Endothelial cell of umbilical vein (primary cell): ENCODE measurements at regions not wholly inside any gene's neighbourhood (a gene's known extent, or its start where the extent isn't known, plus 50 kb on each side); places are given as distances from the start of the nearest gene placed in this dataset.
"Not testable (repeated sequence)": the region's sequence is repeated elsewhere in the genome, so short reads cannot be mapped to it uniquely, and the experiment has no call there.

ENCODE experiments used
- BruUV-seq: library from RNA; stranded (reverse); fragments of 400-500 nt; replicated peaks from 2 replicates; lab custom pipeline; 2021; lab: Mats Ljungman, UMichigan
- CTCF ChIA-PET: fragments of 300-600, 350-600 bp; sonication (Branson Sonifier 250); formaldehyde crosslinking; loops from one replicate; lab custom pipeline; 2021; ENCODE audit warnings: antibody characterized with exemption, inconsistent platforms; lab: Charles Lee
- POLR2A ChIA-PET: fragments of 300-600, 350-600 bp; sonication (Branson Sonifier 250); formaldehyde crosslinking; loops from one replicate; lab custom pipeline; 2021; ENCODE audit warnings: antibody characterized with exemption, inconsistent platforms; lab: Charles Lee
- DNase-seq: peaks from one replicate; pipeline ENCODE4 v3.0.0-alpha.2; 2011; ENCODE audit warnings: low read depth, low spot score
- FAIRE-seq: peaks from 2 replicates; lab custom pipeline; 2011; peaks lifted over from hg19 to GRCh38; lab: Jason Lieb, UNC
- H2AFZ ChIP-seq: 2 replicates; pipeline ENCODE4 v1.6.0; 2012; ENCODE audit warnings: low read depth, low read length, control low read depth, inconsistent platforms
- H3K27ac ChIP-seq: 2 replicates; pipeline ENCODE4 v1.5.1; 2011; ENCODE audit warnings: low read depth, mild to moderate bottlenecking, control low read depth, low read length, moderate library complexity; ENCODE audit not compliant: insufficient read depth
- H3K27me3 ChIP-seq, 2 experiments: 2 replicates each; pipeline versions ENCODE4 v1.6.0 to v1.6.1; 2011; ENCODE audit warnings: low read length in 2 of 2, mixed read lengths in 1 of 2; ENCODE audit not compliant: control insufficient read depth in 2 of 2, insufficient read depth in 2 of 2
- H3K36me3 ChIP-seq, 2 experiments: 2 replicates in 1 of 2; 3 replicates in 1 of 2; pipeline ENCODE4 v1.5.1; 2011; ENCODE audit warnings: low read length in 2 of 2, mild to moderate bottlenecking in 1 of 2, moderate library complexity in 1 of 2; ENCODE audit not compliant: control insufficient read depth in 2 of 2, insufficient read depth in 2 of 2; ENCODE audit errors: extremely low read depth in 1 of 2
- H3K4me1 ChIP-seq: 3 replicates; pipeline ENCODE4 v1.5.1; 2011; ENCODE audit warnings: mild to moderate bottlenecking, low read length; ENCODE audit not compliant: control insufficient read depth, insufficient read depth; ENCODE audit errors: extremely low read depth
- H3K4me2 ChIP-seq: 2 replicates; pipeline ENCODE4 v1.6.1; 2011; ENCODE audit warnings: low read length, control low read depth, mixed read lengths; ENCODE audit not compliant: insufficient read depth
- H3K4me3 ChIP-seq, 3 experiments: fragments of 200-600 bp in 1 of 3; sonication (generic), shearing (Covaris generic) in 1 of 3; replicated peaks in 1 of 3; 2 replicates each; pipeline ENCODE4 v1.5.1; 2011 to 2016; ENCODE audit warnings: control low read depth in 3 of 3, low read length in 3 of 3, mild to moderate bottlenecking in 2 of 3, inconsistent platforms in 1 of 3, low read depth in 1 of 3, moderate library complexity in 1 of 3; ENCODE audit not compliant: insufficient read depth in 1 of 3
- H3K79me2 ChIP-seq: 2 replicates; pipeline ENCODE4 v1.6.0; 2012; ENCODE audit warnings: low read length, inconsistent platforms; ENCODE audit not compliant: control insufficient read depth, insufficient read depth
- H3K9ac ChIP-seq: replicated peaks from 2 replicates; pipeline ENCODE3; 2011; ENCODE audit warnings: low read length, control low read depth; ENCODE audit not compliant: insufficient read depth; ENCODE audit errors: extremely low read depth
- H3K9me1 ChIP-seq: replicated peaks from 3 replicates; pipeline ENCODE4 v1.6.0; 2011; ENCODE audit warnings: mild to moderate bottlenecking, low read length; ENCODE audit not compliant: control insufficient read depth, insufficient read depth; ENCODE audit errors: extremely low read depth
- H3K9me3 ChIP-seq: replicated peaks from 2 replicates; pipeline ENCODE4 v1.5.1; 2012; ENCODE audit warnings: low read length, inconsistent platforms; ENCODE audit not compliant: control insufficient read depth, insufficient read depth
- H4K20me1 ChIP-seq: replicated peaks from 2 replicates; pipeline ENCODE3; 2011; ENCODE audit warnings: mild to moderate bottlenecking, low read length; ENCODE audit not compliant: control insufficient read depth, insufficient read depth; ENCODE audit errors: extremely low read depth
- dilution Hi-C: fragments of 300-500 bp; cut with MboI; formaldehyde crosslinking; loops from one replicate; pipeline ENCODE4 v1.15.0; 2019; ENCODE audit warnings: low sequenced_read_pairs; ENCODE audit not compliant: extremely low pct_ligation_motif_present
- intact Hi-C: fragments of 100-400 bp; cut with micrococcal nuclease; formaldehyde crosslinking; loops from one replicate; pipeline ENCODE4 v1.10.0; 2022

- CTCF ChIA-PET, H3K4me1 ChIP-seq, H3K9me1 ChIP-seq, H3K4me2 ChIP-seq, FAIRE-seq, H3K9ac ChIP-seq, H3K4me3 ChIP-seq, POLR2A ChIA-PET, DNase-seq, H4K20me1 ChIP-seq, dilution Hi-C loops, H3K36me3 ChIP-seq, H3K79me2 ChIP-seq, BruUV-seq, intact Hi-C loops, H3K27ac ChIP-seq, H3K9me3 ChIP-seq, H2AFZ ChIP-seq: not testable (repeated sequence)
- H3K27me3 ChIP-seq, result peaks cover 3 to 11% of the 10 kb centered on the region in 2 experiments
Measured at GRCh38 chr11:3583476-3583875, 58.3 kb downstream of the ART5 start.

- POLR2A ChIA-PET, H3K9me3 ChIP-seq, H3K36me3 ChIP-seq, FAIRE-seq, H3K27ac ChIP-seq, DNase-seq, H3K4me1 ChIP-seq, H3K4me3 ChIP-seq, dilution Hi-C loops, H3K9ac ChIP-seq, H2AFZ ChIP-seq, H3K9me1 ChIP-seq, H4K20me1 ChIP-seq, BruUV-seq, H3K79me2 ChIP-seq, H3K4me2 ChIP-seq: not testable (repeated sequence)
- peaks cover 3 to 11% of the 10 kb centered on the region in 2 experiments for H3K27me3 ChIP-seq
- CTCF ChIA-PET, result interaction anchor here (0.7 to 2.1 kb wide), 2 partner anchors 11 to 29 kb away, joined by 3 to 6 read pairs; no protein-coding TSS in a partner anchor
- intact Hi-C loops, result loop anchor here (2.0 kb wide), 1 partner anchor 127 kb away; no protein-coding TSS in a partner anchor
Measured at GRCh38 chr11:3581389-3581725, 60.4 kb downstream of the ART5 start.
